GM21786 (cell line): ENCODE measurements at regions not wholly inside any gene's neighbourhood (a gene's known extent, or its start where the extent isn't known, plus 50 kb on each side); places are given as distances from the start of the nearest gene placed in this dataset.
"Not testable (repeated sequence)": the region's sequence is repeated elsewhere in the genome, so short reads cannot be mapped to it uniquely, and the experiment has no call there.

Experiments used
- ATAC-seq: cut with Tn5 transposase; IDR thresholded peaks from one replicate; pipeline ENCODE4 v1.9.1; 2021; ENCODE audit not compliant: unreplicated experiment

DNA sequence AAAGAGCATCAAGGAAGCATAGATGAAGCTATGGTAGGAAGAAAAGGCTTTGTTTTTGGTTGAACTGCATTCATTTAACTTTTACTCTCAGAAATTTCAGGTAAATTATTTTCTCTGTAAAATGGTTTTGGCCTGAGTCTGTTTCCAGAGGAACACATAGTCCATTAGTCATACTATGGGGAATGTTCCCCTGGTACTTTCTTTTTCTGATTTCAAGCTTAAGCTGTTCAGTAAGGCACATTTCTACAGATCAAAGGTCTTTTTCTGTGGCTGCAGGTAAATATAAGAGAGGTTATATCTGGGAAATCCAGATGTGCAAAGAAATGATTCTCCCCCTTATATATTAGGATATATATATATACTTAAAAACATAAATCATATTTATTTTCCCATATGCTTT is 1744.4 kb upstream of the ADGRL3 start:
- no peak for ATAC-seq

DNA sequence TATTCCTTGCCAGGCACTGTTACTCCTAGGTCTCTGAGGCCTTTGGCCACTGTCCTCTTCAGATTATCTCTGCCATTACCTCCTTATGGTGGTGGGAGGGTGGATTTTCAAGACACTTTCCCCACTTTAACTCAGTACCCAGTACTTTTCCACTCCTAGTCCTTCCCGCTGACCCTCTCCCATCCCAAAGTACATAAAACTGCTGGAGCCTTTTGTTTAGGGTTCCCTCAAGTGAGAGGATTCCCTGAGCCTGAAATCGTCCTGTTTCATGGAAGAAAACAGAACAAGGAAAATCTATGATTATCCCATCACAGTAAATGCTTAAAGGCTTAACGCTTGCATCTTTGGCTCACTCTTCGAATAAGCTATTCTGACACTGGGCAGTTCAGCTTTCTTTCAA is 1742.5 kb upstream of the ADGRL3 start:
- no peak for ATAC-seq

DNA sequence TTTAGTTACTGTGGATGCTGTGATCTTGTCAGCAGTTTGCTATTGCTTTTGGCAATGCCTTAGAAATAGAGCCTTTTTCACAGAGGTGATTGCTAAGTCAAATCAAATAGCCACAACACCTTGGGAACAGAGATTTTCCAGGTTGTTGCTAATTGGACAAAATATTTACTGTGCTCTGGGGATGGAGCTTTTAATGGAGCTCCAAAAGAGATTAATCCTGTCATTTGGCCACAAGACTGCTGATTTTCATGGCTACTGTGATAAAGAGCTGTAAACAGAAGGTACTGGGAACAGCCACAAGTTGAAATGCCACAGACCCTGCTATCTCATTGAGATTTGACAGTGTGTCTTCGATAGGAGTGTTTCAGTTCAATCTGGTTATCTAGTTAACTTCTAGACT is 1715.2 kb upstream of the ADGRL3 start:
- ATAC-seq = no peak

DNA sequence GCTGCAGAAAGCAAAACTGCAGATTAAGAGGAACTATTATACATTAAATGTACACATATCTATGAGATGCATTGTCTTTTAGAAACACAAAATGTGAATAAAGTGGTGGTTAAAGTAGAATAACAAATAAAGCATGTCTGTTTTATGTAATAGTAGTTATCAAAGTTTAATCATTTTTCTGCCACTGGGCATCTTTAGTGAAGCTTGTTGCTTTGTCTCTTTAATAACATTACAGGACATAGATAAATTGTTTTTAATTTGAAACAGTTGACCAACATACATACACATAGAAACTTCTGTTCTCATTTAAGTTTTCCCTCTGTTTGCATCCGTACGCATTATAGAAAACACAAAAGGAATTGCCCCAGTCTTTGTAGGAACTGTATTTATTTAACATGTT is 1700.0 kb upstream of the ADGRL3 start:
- ATAC-seq = no peak

DNA sequence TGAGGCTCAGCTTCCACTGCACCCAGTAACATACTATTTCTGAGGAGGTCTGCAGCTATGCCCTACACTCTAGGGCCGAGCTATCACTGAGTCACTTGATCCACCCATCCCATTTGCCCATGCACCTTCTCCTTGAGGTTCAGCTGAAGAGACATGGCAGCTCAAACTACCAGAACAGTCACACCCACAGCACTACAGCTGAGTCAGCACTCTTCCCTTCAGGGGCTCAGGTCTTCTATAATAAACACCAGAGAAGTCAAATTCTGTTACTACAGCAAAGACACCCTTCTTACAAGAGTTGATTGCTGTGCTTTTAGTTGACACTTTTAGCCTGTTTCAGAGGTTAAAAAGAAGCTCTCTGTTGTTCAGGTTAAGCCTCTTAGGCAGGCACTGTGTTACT is 1696.4 kb upstream of the ADGRL3 start:
- no peak for ATAC-seq

DNA sequence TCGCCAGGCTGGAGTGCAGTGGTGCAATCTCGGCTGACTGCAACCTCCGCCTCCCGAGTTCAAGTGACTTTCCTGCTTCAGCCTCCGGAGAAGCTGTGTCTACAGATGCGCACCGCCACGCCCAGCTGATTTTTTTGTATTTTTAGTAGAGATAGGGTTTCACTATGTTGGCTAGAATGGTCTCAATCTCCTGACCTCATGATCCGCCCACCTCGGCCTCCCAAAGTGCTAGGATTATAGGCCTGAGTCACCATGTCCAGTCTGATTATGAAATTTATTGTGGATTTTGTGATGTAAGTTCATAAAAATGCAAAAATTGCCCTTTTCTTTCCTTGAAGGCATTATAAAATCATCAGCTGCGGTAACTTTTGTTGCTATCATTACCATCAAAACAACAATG is 1688.3 kb upstream of the ADGRL3 start:
- ATAC-seq = not testable (repeated sequence)

DNA sequence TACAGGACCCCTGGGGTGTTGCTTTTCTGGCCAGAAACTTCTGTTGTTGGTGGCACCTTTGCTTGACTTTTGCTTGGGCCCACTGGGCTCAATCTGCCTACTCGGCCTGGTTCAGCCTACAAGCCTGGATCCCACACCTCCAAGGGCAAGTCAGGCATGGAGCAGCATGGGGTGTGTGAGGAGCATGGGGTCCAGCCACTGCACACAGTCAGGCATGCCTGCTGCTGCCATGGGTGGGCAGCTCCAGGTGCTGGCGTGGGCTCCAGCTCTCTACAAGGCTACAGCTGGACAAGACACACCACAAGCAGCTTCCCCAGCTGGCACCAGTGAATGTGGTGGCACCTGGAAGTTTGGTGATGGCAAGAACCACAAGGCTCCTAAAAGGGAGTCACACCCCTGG is 1683.1 kb upstream of the ADGRL3 start:
- ATAC-seq = no peak

DNA sequence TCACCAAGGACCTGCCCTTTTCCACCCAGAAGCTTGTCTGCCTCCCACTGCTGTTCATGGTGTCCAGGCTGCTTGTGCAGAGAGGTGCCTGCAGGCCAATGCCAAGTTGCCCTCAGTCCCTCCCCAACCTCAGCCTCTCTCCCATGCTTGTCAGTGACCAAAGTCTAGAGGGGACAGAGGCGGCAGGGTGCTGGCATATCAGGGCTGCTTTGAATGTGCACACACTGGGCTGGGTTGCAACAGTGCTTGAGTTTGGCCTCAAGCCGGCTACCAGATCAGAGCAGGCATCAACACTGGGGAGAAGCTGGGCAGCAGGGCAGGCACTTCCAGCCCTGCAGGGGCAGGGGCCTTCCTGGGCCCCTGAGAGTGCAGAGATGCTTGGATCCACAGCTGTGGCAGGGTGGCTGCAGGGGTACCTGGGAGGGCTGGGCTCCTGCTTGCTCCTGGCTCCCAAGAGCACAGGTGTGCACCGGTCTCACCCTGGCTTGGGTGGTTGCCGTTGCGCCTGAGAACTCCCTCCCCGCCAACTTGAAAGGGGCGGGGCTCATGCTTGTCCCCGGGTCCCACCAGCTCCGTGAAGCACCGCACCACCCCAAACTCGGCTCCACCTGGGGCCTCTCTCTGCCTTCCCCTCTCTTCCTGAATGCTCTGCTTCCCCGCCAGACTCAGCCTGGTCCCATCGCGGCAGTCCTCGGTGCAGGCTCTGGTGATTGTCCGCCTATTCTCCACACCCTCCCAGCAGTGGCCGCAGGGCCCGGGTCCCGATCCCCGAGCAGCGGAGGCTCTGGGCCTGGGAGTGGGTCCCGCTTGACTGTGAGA is 1681.9 kb upstream of the ADGRL3 start:
- ATAC-seq = no peak

DNA sequence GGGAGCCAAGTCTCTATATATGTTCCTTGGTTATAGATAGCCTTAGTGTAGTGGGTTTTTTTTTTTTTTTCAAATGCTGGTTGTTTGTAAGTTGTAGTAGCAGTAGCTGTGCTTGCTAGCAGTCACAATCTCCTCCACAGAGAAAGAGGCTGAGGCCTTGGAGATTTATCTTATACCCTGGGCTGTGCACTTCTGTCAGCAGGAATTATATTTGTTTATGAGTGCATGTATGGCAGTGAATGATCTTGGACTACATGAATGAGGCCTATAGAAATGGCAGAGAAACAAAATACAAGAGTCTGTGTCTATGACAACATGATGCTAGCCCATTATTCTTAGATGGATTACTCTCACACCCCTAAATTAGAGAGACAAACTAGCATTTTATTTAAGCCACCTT is 1674.2 kb upstream of the ADGRL3 start:
- no peak for ATAC-seq

DNA sequence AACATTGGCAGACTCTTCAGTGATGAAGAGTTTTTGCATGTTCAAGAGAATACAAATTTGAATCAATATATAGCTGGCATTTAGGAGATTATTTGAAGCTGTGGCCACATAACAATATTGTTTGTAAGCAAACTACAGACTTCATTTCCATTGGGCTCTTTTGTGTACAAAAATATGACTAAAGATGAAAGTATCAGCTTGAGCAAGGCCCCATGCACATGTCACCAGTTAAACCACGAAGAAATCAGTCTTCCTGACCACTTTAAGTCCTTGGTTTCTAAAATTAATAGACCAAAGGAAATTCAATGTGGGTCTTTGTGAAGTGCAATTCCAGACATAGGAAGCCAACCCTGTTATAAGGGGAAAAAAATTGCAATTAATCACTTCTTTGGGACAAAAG is 1664.6 kb upstream of the ADGRL3 start:
- peak; percentile 64 for ATAC-seq

DNA sequence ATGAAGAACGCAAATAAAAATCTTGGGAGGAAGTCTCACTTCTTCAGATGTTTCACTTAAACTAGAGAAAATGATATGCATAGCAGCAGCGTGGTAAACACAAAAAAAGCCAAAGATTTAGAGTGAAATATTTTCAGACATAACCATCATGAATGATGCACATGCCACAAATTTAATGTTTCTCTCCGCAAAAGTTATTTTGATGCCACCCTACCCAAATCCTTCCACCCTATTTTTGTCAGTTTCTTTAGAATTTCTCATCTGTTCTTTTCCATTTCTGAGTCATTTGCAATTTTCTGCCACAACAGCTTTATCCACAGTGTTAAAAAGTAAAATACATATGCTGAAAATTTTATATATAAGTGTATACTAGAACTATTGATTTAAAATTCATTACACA is 1663.7 kb upstream of the ADGRL3 start:
- ATAC-seq = no peak

DNA sequence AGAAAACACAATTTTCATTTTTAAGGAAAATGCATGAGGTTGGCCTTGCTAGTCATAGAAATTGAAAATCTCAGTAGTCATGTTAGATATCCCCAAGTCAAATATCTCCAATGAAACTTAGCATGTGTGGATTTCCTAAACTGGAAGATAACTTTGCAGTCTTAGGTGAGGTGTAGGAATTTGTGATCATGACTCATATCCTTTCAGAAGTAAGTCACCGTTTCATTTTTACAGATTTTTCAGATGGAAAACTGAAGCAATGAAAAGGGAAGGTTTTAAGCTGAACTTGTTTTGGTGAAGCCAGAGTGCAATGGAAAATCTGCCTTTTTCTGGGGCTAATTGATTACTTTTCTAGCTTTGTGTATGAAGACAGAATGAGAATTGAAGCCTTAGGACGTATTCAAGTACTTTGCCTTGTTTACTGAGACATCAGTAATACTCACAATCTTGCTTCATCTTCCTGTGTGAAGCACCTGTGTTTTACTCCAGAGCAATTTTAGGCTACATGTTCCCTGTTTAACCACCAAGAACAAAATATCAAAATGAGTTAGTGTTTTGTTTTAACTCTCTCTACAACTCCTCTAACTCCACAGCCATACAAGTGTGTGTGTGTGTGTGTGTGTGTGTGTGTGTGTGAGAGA is 1662.8 kb upstream of the ADGRL3 start:
- ATAC-seq = no peak

DNA sequence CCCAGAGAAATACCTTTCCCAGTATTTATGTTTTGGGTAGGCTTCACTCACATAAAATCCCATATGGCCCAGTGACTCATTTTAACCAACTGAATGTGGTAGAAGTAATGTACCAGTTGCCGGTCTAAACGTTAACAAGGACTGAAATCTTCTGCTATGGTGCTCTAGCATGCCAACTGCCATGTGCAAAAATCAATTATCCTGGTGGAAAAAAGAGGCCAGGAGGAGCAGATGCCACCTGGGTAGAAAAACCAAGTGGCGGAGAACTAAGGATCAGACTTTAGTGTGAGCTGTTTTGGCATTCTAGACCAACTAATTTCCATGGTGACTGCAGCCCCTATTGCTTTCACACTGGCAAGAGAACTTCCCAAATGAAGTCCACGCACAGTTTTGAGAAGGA is 1660.7 kb upstream of the ADGRL3 start:
- ATAC-seq = no peak

DNA sequence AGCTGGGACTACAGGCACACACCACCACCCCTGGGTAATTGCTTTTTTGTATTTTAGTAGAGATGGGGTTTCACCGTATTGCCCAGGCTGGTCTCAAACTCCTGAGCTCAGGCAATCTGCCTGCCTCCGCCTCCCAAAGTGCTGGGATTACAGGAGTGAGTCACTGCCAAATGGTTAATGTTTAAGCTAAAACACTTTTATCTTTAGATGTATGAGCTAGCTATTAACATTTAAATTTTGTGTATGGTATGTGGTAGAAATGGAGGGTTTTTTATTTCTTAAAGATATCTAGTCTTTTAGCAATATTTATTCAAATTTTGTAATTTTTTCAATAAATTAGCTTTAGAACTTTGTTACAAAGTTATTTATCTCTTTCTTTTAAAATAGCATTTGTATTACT is 1659.8 kb upstream of the ADGRL3 start:
- ATAC-seq = no peak

DNA sequence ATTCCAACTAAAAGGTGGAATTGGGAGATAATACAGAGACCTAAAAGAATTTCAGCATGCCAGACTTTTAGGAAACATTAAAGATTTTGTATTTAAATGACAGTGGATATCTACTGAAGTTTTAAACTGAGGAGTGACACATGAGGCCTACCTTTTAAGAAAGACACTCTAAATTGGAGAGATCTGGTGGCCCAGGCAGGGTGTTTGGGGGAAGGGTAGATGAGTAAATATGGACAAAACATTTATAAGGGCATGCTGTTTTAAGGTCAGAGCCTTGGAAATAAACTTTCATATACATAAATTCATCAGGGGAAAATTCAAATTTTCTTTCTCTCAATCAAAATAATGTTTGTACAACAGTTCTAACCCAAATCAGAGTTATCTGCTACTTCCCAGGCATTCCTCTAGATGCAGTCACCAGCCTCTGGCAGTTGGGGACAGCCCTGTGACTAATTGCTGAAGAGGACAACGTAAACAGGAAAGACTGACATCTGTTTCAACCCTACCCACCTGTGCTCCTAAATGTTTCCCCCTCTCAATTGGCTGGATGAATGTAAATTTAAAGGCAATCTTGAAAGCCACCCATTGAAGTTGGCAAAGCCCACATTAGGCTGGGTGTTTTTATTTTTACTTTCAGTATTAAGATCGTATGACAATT is 1646.9 kb upstream of the ADGRL3 start:
- ATAC-seq = peak; percentile 98

DNA sequence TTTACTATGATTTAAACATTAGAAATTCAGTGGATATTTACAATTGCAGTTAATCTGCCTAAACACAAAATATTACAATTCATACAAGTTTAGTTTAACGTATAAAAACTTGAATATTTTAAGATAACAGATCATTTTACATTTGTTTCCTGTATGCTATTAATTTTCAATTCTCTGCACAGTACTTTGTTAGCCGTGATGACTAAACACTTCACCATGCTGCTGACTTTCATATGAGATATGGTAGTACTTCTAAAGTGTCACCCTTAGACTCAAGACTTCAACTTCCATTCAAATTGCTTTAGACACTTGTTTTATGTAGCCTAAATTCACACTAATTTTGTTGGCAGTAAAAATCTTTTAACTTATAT is 1646.4 kb upstream of the ADGRL3 start:
- peak; percentile 62 for ATAC-seq

DNA sequence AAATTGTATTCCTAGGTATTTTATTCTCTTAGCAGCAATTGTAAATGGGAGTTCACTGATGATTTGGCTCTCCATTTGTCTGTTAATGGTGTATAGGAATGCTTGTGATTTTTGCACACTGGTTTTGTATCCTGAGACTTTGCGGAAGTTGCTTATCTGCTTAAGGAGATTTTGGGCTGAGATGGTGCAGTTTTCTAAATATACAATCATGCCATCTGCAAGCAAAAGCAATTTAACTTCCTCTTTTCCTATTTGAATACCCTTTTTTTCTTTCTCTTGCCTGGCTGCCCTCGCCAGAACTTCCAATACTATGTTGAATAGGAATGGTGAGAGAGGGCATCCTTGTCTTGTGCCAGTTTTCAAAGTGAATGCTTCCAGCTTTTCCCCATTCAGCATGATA is 1643.9 kb upstream of the ADGRL3 start:
- not testable (repeated sequence) for ATAC-seq

DNA sequence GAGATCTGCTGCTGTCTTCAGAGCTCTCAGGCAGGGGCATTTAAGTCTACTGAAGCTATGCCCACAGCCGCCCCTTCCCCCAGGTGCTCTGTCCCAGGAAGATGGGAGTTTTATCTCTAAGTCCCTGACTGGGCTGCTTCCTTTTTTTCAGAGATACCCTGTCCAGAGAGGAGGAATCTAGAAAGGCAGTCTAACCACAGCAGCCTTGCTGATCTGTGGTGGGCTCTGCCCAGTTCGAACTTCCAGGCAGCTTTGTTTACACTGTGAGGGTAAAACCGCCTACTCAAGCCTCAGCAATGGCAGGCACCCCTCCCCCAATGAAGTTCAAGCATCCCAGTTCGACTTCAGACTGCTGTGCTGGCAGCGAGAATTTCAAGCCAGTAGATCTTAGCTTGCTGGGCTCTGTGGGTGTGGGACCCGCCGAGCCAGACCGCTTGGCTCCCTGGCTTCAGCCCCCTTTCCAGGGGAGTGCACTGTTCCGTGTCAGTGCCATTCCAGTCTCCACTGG is 1639.9 kb upstream of the ADGRL3 start:
- ATAC-seq = not testable (repeated sequence)

DNA sequence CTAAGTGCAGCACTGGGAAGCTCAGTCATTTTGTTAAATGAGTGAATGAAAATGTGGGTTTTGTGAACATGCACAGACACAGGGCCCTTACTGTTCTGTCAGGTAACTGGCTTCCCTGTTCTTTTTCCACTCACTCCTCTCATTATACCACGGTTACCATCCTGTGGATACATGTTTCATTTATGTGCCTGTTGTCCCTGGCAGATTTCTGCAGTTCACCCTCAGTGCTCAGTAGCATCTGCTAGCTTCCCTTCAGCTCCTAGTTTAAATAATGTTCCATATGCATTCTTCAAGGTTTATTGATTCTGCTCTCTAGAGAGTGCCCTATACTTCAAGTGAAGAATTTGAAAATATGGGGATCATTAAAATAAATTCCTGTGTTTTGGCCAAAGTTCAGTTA is 1634.3 kb upstream of the ADGRL3 start:
- no peak for ATAC-seq

DNA sequence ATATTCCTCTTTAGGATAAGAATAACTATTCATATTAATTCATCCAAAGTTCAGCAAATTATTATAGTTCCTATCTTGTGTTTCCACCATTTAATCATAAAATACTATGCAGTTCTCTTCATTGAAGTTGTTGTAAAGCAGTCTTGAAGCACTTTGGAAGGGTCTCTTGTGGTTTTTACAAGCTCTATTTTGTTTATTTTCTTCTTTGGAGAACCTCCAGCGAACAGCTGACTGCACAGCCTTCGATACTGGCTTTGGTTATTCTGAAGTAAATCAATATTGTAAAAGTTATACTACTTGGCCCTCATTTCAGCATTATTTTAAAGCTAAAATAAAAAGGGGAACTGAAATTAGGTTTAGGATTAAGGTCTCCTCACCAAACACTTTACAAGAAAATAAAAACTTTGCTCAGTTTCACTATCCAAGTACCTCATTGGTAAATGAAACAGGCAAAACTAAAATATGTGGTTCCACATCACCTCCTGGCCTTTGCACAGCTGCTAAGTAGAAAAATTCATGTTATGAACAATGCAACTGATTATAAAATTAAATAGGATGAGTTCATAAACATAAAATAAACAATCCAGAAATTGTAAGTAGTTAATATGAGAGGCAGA is 1629.2 kb upstream of the ADGRL3 start:
- ATAC-seq = peak; percentile 97

DNA sequence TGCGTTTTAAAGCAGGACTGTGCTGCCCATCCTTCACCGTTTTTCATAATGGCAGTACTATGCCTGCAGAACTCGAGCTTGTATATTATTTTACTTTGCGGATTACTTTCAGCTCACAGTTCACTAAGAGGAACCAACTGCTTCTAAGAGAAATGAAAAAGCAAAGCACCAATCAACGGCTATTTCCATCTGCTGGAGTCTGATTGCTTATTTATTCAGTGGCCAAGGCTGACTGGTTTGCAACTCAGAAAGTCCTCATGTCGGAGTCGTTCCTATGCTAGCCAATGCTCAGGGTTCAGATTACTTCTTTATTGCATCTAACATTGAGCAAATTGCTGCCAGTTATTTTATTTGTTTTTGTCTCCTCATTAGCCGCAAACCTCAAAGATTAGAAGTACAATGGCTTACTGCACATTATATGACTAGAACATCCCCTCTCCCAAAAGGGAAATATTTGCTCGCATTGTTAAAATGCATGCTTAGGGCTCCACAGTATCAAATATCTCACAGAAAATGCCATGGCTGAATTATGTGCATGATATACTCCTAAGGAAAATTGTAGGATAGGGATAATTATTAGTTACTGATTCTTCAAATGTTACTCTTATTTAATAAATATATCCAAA is 1628.2 kb upstream of the ADGRL3 start:
- ATAC-seq = no peak
